ENCODE measurements at regions not wholly inside any gene's neighbourhood (a gene's known extent, or its start where the extent isn't known, plus 50 kb on each side); places are given as distances from the start of the nearest gene placed in this dataset.

DNA sequence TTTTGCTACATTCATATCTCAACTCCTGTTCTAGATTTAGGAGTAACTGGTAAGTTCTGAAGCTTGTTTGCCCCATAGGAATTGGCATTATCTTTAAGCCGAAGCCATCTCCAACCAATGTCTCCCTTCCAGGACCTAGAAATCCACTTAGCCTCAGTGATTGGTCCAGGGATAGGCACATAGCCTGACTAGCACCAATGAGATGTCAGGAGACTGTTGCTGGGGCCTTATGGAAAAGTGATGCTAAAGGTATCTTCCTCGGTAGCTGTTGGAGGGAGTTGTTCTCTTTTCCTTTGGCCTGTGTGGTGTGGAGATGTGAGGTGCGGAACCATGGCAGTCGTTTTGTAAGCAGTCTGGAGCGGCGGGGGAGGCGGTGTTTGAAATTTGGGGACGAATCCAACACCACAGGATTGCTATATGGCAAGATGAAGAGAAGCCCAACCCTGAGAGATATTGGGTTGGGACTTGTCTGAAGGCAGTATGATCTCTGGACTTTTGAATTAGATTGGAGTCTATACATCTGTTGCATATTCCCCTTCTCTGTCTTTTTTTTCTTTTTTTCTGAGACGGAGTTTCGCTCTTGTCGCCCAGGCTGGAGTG, 109.8 kb upstream of the ATP6AP2 start:
- TF ChIP-seq, protein P1, sequence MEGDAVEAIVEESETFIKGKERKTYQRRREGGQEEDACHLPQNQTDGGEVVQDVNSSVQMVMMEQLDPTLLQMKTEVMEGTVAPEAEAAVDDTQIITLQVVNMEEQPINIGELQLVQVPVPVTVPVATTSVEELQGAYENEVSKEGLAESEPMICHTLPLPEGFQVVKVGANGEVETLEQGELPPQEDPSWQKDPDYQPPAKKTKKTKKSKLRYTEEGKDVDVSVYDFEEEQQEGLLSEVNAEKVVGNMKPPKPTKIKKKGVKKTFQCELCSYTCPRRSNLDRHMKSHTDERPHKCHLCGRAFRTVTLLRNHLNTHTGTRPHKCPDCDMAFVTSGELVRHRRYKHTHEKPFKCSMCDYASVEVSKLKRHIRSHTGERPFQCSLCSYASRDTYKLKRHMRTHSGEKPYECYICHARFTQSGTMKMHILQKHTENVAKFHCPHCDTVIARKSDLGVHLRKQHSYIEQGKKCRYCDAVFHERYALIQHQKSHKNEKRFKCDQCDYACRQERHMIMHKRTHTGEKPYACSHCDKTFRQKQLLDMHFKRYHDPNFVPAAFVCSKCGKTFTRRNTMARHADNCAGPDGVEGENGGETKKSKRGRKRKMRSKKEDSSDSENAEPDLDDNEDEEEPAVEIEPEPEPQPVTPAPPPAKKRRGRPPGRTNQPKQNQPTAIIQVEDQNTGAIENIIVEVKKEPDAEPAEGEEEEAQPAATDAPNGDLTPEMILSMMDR (IDR thresholded peaks at IDR 0.05; ENCODE audit: insufficient read depth, low read length, poor library complexity, severe bottlenecking), result no peak
- no peak overlapping the region for H3K4me3 ChIP-seq (replicated peaks; ENCODE audit: low read depth, low read length)
- H3K36me3 ChIP-seq (ENCODE audit: control insufficient read depth, insufficient read depth, low read length), result no peaks in the 10 kb centered on the region
- DNase-seq (ENCODE audit: extremely low read depth, insufficient read length), result no peak
- H3K27me3 ChIP-seq (replicated peaks; ENCODE audit: control insufficient read depth, insufficient read depth, low read length), result no peaks in the 10 kb centered on the region; the same call in 1 of the 2 replicates

DNA sequence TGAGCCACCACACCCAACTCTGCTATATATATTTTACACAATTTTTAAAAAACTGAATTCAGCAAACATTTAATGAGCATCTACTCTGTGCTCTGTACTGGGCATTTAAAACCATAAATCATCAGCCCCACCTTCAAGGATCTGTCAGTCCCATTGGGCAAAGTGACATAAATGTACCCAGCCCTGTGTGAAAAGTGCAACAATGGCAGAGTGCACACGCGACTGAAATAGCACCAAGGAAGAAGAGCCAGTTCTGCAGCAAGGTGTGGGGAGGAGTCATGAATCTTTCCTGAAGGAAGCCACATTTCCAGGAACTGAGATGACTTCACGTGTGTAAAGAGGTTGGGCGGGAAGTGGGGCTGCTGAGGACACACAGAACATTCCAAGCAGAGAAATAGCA, 111.5 kb upstream of the ATP6AP2 start:
- H3K4me3 ChIP-seq (replicated peaks; ENCODE audit: low read depth, low read length), result no peak overlapping the region
- H3K27me3 ChIP-seq (replicated peaks; ENCODE audit: control insufficient read depth, insufficient read depth, low read length), result no peaks in the 10 kb centered on the region; the same call in 1 of the 2 replicates
- H3K36me3 ChIP-seq (ENCODE audit: control insufficient read depth, insufficient read depth, low read length), result no peaks in the 10 kb centered on the region
- no peak for DNase-seq (ENCODE audit: extremely low read depth, insufficient read length)
- TF ChIP-seq, protein P1 (IDR thresholded peaks at IDR 0.05; ENCODE audit: insufficient read depth, low read length, poor library complexity, severe bottlenecking), result no peak

DNA sequence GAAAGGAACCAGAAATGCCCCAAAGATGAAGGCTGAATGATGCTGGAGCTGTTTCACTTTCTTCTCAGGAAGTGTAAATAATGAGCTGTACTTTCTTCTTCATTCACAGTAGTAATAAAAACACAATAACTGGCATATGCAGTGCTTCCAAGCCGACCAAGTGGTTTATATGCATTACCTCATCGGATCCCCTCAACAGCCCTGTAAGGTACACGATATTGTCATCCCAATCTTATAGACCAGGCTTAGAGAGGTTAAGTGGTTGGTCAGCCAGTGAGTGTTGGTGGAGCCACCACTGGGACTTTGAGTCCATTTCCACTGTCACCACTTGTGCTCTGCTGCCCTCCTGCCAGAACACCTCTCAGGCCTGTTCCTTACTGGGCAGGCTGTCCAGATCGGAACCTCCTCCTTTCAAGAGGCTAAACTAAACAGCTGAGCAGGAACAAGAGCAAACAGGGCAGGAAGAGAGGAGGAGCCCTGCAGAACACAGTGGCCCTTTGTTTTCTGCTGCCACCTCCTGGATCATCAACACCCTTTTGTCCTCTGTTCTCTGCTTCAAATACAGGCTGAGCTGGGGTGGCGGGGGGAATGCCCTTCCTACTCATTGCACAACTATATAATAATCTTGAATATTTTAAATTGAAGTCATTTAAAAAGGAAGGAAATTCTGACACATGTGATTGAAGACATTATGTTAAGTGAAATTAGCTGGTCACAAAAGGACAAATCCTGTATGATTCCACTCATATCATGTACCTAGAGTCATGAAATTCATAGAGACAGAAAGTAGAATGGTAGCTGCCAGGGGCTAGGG, 112.5 kb upstream of the ATP6AP2 start:
- peak; percentile 14 for DNase-seq (ENCODE audit: extremely low read depth, insufficient read length)
- H3K27me3 ChIP-seq (replicated peaks; ENCODE audit: control insufficient read depth, insufficient read depth, low read length), result no peaks in the 10 kb centered on the region; the same call in 1 of the 2 replicates
- TF ChIP-seq, protein P1 (IDR thresholded peaks at IDR 0.05; ENCODE audit: insufficient read depth, low read length, poor library complexity, severe bottlenecking), result peak; percentile 48
- H3K4me3 ChIP-seq (replicated peaks; ENCODE audit: low read depth, low read length), result no peak overlapping the region
- no peaks in the 10 kb centered on the region for H3K36me3 ChIP-seq (ENCODE audit: control insufficient read depth, insufficient read depth, low read length)

DNA sequence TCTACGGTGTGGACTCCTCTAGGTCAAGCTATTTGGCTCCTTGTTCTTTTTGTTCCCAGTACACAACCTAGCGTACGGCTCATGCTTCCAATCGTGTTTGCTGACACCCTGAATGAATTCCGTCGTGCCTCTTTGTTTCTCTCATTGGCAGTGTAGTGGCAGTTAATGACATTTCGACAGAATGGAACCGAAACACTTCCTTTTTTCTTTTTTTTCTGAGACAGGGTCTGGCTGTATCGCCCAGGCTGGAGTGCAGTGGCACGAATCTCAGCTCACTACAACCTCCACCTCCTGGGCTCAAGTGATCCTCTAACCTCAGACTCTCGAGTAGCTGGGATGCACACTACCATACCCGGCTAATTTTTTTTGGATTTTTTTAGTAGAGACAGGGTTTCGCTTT, 113.3 kb upstream of the ATP6AP2 start:
- Histone ChIP-seq H3K27me3 (replicated peaks; ENCODE audit: control insufficient read depth, insufficient read depth, low read length) (no peaks in the 10 kb centered on the region; the same call in 1 of the 2 replicates), H3K36me3 (ENCODE audit: control insufficient read depth, insufficient read depth, low read length) (no peaks in the 10 kb centered on the region), H3K4me3 (replicated peaks; ENCODE audit: low read depth, low read length) (no peak overlapping the region)
- no peak for DNase-seq (ENCODE audit: extremely low read depth, insufficient read length)
- TF ChIP-seq, protein P1 (IDR thresholded peaks at IDR 0.05; ENCODE audit: insufficient read depth, low read length, poor library complexity, severe bottlenecking), result no peak

DNA sequence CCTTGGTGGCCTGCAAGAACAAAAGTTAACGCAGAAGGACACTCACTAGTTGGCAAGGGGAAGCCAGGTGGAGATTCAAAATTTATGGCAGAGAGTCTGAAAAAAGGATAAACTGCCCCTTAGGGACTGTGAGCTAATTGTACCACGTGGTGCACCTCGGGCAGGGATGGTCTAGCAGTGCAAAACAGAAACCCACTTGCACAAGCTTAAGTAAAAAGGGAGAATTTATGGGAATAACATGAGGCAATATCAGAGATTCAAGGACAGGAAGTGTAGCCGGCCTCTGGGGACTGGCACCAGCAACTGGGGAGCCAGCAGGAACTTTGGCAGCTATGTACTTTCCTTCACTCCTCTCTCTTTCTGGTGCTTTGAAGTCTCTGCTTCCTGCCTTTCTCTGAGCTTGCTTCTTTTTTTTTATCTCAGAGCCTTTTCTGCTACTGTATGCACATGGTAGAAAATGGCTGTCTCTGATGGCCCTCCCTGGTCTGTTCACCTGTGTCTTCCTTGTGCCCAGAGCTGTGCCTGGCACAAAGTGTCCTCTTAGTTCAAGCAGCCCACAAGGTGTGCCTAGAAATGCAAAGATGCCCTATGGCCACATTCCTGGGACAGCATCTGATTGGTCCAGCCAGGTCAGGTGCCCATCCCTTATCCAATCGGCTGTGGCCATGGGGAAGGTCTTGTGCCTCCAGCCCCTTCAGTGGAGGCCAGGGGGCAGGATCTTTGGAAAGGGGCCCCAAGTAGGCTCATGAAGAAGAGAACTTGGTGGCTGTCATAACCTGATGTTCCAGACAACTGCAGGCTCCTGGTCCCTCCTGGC, 114.8 kb upstream of the ATP6AP2 start:
- no peak for DNase-seq (ENCODE audit: extremely low read depth, insufficient read length)
- TF ChIP-seq, protein P1 (IDR thresholded peaks at IDR 0.05; ENCODE audit: insufficient read depth, low read length, poor library complexity, severe bottlenecking), result no peak
- H3K4me3 ChIP-seq (replicated peaks; ENCODE audit: low read depth, low read length), result no peak overlapping the region
- no peaks in the 10 kb centered on the region for H3K36me3 ChIP-seq (ENCODE audit: control insufficient read depth, insufficient read depth, low read length)
- H3K27me3 ChIP-seq (replicated peaks; ENCODE audit: control insufficient read depth, insufficient read depth, low read length), result no peaks in the 10 kb centered on the region; the same call in 1 of the 2 replicates

Data from GM06990 (cell line).